Kidney (tissue), 13 donors: ENCODE measurements at regions not wholly inside any gene's neighbourhood (a gene's known extent, or its start where the extent isn't known, plus 50 kb on each side); places are given as distances from the start of the nearest gene placed in this dataset.

Experiments used
- DNase-seq, 5 donors: peaks; one replicate each; pipeline ENCODE4 v3.0.0-alpha.2; 2013 to 2020
- FAIRE-seq: peaks from 2 replicates; lab custom pipeline; 2012; peaks lifted over from hg19 to GRCh38; lab: Jason Lieb, UNC
- H3K27ac ChIP-seq, 2 donors: one replicate each; pipeline ENCODE4 v1.7.0; 2013; ENCODE audit warnings: low read depth in 2 of 2, low read length in 2 of 2, inconsistent platforms in 1 of 2
- H3K27me3 ChIP-seq: one replicate; pipeline ENCODE4 v1.7.1; 2013; ENCODE audit warnings: low read length, inconsistent platforms; ENCODE audit not compliant: control insufficient read depth, insufficient read depth
- H3K36me3 ChIP-seq, 3 donors: one replicate each; pipeline versions ENCODE4 v1.7.0 to v1.7.1; 2013; ENCODE audit warnings: low read length in 3 of 3, control low read depth in 1 of 3, inconsistent platforms in 1 of 3; ENCODE audit not compliant: insufficient read depth in 3 of 3, control insufficient read depth in 2 of 3
- H3K4me1 ChIP-seq, 3 donors: one replicate each; pipeline versions ENCODE4 v1.7.0 to v1.7.1; 2013; ENCODE audit warnings: low read length in 3 of 3, inconsistent platforms in 1 of 3, low read depth in 1 of 3; ENCODE audit not compliant: control insufficient read depth in 2 of 3, insufficient read depth in 2 of 3
- H3K4me3 ChIP-seq, 3 donors: one replicate each; pipeline versions ENCODE4 v1.7.0 to v1.8.1; 2013; ENCODE audit warnings: low read length in 3 of 3, control low read depth in 1 of 3, inconsistent platforms in 1 of 3
- H3K9ac ChIP-seq, 3 donors: one replicate each; pipeline versions ENCODE4 v1.7.0 to v1.7.1; 2013; ENCODE audit warnings: low read length in 3 of 3, control low read depth in 1 of 3, inconsistent platforms in 1 of 3
- H3K9me3 ChIP-seq, 3 donors: one replicate each; pipeline versions ENCODE4 v1.7.0 to v1.7.1; 2013; ENCODE audit warnings: low read length in 3 of 3, control low read depth in 1 of 3, inconsistent platforms in 1 of 3; ENCODE audit not compliant: control insufficient read depth in 2 of 3, insufficient read depth in 1 of 3
- intact Hi-C: fragments of 100-400 bp; cut with DNase I; formaldehyde crosslinking; loops from one replicate; pipeline ENCODE4 v1.11.1; 2022
- TF ChIP-seq, protein P1 (sequence below): IDR thresholded peaks from 3 replicates; pipeline ENCODE4 v1.5.1; 2012; ENCODE audit warnings: mild to moderate bottlenecking, moderate library complexity, borderline replicate concordance; ENCODE audit not compliant: insufficient read depth; ENCODE audit errors: extremely low read depth
- donor health status: control.
- donor health status: control.
- donor health status: control.
- donor health status: control.
- donor health status: control.
- donor health status: DM: yes; HTN: yes; CAD: no.
- donor health status: Normal renal cell carcinoma (clear cell type).

DNA sequence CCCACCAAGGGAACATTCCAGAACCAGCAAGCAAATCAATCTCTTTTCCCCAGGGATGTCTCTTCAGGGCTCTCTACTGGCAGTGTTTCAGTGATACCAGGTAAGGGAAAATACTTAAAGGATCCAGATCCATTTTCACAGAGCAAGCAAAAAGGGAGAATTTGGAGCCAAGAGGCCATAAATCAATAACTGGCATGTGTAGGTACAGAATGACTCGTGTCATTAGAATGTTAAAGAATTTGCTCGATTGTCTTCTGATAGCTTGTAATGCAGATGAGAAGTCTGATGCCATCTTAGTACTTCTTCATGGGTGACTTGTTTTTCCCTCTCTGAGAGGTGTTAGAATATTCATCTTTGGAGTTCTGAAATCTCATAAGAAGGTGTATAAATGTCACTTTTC, 242.9 kb downstream of the KTN1 start:
- TF ChIP-seq, protein P1, sequence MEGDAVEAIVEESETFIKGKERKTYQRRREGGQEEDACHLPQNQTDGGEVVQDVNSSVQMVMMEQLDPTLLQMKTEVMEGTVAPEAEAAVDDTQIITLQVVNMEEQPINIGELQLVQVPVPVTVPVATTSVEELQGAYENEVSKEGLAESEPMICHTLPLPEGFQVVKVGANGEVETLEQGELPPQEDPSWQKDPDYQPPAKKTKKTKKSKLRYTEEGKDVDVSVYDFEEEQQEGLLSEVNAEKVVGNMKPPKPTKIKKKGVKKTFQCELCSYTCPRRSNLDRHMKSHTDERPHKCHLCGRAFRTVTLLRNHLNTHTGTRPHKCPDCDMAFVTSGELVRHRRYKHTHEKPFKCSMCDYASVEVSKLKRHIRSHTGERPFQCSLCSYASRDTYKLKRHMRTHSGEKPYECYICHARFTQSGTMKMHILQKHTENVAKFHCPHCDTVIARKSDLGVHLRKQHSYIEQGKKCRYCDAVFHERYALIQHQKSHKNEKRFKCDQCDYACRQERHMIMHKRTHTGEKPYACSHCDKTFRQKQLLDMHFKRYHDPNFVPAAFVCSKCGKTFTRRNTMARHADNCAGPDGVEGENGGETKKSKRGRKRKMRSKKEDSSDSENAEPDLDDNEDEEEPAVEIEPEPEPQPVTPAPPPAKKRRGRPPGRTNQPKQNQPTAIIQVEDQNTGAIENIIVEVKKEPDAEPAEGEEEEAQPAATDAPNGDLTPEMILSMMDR: no peak
- Histone ChIP-seq H3K27ac (no peak overlapping the region), H3K36me3 (no peaks in the 10 kb centered on the region), H3K4me1 (no peaks in the 10 kb centered on the region), H3K4me3 (no peak overlapping the region), H3K9ac (no peak overlapping the region), H3K27me3 (no peaks in the 10 kb centered on the region), H3K9me3 (peaks cover 0 to 12% (median 3%) of the 10 kb centered on the region in 3 donors)
- DNase-seq (no peak), FAIRE-seq (no peak)
- intact Hi-C loops: no loop called here

DNA sequence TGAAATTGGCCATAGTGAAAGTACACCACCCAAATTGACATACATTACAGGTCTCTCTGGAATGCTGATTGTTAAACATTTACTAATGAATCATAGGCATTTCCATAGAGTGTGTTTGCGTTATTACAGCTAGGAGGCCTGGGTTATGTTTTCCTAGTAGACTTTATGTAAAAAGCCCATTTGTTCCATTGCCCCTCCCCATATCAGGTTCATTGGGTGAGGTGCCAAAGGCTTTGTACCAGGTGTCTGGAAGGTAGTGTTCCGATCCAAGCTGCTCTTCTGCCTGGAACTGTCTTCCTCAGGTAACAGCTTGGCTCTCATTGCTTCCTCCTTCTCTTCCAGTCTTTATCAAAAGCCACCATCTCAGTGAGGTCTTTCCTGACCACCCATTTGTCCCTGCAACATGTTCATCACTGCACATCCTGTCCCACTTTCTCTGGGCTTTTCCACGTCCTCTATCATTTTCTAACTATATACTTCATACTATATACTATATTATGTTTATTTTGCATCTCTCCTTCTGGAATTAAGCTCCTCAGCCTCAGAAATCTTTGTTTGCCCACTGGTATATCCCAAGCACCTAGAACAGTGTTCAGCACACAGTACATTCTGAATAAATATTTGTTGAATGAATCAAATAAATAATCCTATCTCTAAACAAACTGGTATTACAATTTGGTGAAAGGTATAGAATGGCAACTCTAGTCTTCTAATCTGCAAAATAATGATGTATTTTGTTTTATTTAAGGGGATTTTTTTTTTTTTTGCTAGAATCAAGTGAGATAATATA, 252.3 kb downstream of the KTN1 start:
- Histone ChIP-seq H3K36me3 (no peaks in the 10 kb centered on the region), H3K27ac (no peak overlapping the region), H3K9ac (no peak overlapping the region), H3K9me3 (no peaks in the 10 kb centered on the region), H3K4me3 (no peak overlapping the region), H3K27me3 (no peaks in the 10 kb centered on the region), H3K4me1 (peaks cover 0 to 3% (median 0%) of the 10 kb centered on the region in 3 donors)
- TF ChIP-seq, protein P1: no peak
- FAIRE-seq (no peak), DNase-seq (peak in 2 of 5 donors; percentile 59 to 77)
- intact Hi-C loops: no loop called here

DNA sequence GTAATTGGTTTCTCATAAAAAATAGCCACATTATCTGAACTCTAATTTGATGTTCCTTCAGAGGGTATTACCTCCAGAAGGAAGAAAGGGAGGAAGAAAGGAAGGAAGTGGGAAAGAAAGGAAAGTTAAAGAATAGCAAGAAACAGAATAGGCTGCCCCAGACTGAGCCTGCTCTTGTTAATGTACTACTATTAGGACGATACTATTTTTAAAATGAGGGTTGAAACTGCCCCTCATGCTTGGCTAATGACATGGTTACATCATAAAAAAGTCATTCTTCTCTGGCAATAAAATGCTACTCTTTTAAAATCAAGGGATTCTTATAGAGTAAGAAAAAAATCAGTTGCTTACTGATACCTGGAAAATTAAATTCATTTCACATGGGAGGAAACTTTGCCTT, 253.0 kb downstream of the KTN1 start:
- H3K27me3 ChIP-seq: no peaks in the 10 kb centered on the region
- no peak for FAIRE-seq

More for the DNA sequence above, 253.0 kb downstream of the KTN1 start:
- Histone ChIP-seq H3K36me3 (no peaks in the 10 kb centered on the region), H3K9ac (no peak overlapping the region), H3K27ac (no peak overlapping the region), H3K9me3 (no peaks in the 10 kb centered on the region), H3K4me1 (peaks cover 0 to 3% (median 0%) of the 10 kb centered on the region in 3 donors), H3K4me3 (no peak overlapping the region)
- peak in 1 of 5 donors; percentile 25 for DNase-seq
- intact Hi-C loops: no loop called here
- TF ChIP-seq, protein P1: no peak
